ENCODE measurements at regions not wholly inside any gene's neighbourhood (a gene's known extent, or its start where the extent isn't known, plus 50 kb on each side); places are given as distances from the start of the nearest gene placed in this dataset.
A peak's percentile ranks its signal among the peaks of the same experiment; 100 is the strongest.

DNA sequence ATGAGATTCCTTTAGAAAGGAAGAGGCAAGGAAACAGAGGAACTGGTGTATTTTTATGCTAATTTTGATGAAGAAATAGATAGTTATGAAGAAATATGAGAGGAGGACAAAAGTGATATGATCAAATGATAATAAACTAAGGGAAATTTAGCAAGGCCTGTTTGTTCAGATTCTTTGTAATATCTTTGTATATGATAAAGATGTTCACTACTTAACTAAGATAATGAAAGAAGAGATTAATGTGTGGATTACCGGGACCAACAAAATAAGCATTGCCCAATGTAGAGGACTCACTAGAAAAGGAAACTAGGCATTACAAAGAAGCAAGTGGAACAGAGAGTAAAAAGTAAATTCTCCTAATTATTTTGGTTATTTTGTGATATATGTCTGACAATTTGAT is 99.0 kb upstream of the FIGN start:
- no peak for DNase-seq (ENCODE audit: low spot score)

DNA sequence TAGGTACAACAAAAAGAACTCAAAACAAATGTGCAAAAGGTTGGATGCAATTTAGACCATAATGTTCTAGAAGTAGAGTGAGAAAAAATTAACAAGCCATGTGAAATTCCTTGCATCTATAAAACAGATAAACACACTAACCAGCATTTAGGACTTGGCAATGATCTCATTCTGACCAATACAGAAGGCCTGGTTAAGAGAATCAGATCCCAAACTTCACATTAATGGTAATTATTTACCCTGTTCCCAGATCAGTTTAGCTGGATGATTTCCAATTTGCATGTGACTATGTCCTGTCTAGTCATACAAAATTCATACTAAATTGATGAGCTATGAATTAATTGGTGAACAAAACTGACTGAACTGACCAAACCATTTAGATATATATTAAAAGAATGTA is 98.4 kb upstream of the FIGN start:
- peak; percentile 76 for DNase-seq (ENCODE audit: low spot score)

DNA sequence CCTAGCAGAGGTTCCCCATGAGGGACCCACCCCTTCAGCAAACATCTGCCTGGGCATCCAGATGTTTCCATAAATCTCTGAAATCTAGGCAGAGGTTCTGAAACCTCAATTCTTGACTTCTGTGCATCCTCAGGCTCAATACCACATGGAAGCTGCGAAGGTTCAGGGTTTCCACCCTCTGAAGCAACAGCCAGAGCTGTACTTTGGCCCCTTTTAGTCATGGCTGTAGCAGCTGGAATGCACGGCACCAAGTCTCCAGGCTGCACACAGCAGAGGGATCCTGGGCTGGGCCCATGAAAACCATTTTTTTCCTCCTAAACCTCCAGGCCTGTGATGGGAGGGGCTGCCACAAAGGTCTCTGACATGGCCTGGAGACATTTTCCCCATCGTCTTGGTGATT is 93.0 kb upstream of the FIGN start:
- no peak for DNase-seq (ENCODE audit: low spot score)

DNA sequence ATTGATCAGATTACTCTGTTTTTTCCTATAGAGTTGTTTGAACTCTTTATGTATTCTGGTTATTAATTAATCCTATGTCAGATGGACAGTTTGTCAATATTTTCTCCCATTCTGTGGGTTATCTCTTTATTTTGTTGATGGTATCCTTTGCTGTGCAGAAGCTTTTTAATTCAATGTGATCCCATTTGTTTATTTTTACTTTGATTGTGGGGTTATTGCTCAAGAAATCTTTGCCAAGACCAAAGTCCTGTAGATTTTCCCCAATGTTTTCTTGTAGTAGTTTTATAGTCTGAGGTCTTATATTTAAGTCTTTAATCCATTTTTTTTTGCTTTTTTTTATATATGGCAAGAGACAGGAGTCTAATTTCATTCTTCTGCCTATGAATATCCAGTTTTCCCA is 86.2 kb upstream of the FIGN start:
- DNase-seq (ENCODE audit: low spot score), result no peak

DNA sequence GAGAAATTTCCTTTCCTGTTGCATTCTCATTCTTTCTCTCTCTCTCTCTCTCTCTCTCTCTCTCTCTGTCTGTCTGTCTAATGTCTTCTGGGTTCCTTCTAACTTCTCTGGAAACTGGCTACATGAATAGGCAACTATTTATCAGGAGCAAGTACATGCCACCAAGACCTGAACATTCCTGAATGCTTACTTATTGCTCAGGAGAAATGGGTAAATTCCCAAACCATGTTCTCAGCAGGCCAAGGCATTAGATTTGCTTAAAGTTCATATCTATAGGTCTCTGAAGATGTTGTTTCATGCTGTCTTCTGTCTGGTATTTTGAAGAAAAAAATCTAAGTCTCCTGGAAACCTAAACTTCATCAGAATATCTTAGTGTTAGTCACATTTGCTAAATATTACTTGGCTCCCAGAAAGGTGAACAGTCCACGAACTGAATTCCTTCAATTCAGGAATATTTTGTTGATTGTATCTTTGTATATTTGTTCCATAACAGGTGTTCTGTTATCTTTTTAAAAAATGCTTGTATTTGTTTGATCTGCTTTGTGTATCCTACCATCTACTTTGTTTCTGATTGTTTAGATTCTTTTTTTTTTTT is 77.2 kb upstream of the FIGN start:
- DNase-seq (ENCODE audit: low spot score), result peak; percentile 85

DNA sequence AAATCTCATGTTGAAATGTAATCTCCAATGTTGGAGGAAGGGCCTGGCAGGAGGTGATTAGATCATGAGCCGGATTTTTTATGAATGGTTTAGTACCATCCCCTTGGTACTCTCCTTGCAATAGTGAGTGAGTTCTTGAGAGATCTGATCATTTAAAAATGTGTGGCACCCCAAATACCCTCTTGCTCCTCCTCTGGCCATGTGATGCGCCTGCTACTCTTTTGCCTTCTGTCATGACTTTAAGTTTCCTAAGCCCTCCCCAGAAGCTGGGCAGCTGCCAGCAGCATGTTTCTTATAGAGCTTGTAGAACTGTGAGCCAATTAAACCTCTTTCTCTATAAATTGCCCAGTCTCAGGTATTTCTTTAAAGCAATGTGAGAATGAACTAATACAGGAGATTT is 72.6 kb upstream of the FIGN start:
- no peak for DNase-seq (ENCODE audit: low spot score)

DNA sequence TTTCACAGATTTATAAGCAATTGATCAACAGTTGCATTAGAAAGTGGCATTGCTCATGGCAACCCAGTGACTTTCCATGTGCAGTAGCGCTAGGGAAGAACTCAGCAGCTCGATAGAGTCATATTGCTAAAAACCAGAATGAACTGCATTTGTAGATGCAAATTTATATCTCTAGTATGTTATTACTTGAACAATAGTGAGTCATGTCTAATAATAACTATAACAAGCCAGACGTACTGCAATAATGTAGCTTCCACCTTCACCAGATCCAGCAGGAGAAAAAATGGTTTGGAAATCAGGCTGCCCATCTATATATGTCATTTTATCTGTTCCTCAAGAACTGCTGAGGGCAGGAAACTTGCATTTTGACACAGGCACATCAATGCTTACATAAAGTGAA is 66.5 kb upstream of the FIGN start:
- DNase-seq (ENCODE audit: low spot score), result no peak

DNA sequence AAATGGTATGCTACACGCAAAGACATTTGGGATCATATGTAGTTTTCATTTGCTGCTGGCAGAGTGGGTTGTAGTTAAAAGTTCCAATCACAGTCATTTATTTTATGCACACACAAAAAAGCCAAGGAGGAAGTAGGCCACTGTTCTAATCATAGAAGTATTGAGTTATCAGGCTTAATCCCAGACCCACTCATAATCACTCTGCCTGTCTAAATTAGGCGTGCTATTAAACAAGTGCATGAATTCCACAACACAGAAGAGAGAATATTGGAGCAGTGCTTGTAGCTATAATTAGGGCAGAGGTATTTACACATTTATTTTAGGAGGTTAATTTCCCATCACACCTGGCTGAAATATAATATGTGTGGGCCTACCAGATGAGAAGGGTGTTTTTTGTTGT is 65.7 kb upstream of the FIGN start:
- DNase-seq (ENCODE audit: low spot score), result no peak

DNA sequence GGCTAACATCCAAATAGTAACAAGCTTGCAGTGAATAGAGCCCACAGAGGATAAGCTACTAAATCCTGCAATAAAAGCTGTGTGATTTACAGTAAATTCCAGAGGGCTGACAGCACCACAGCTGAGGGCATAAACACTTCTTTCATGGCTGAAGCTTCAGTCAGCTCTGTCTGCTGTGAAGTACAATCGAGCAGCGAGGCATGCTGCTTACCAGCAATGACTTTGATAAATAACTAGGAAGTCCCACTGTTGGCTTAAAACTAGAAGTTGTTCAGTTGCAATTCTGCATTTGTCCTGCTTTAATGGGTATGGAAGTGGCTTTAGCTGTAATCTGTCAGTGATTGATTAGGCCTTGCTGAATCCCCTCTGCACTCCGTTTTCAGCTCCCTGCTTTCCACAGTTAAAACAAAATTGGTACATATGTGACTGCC is 65.2 kb upstream of the FIGN start:
- peak; percentile 73 for DNase-seq (ENCODE audit: low spot score)

DNA sequence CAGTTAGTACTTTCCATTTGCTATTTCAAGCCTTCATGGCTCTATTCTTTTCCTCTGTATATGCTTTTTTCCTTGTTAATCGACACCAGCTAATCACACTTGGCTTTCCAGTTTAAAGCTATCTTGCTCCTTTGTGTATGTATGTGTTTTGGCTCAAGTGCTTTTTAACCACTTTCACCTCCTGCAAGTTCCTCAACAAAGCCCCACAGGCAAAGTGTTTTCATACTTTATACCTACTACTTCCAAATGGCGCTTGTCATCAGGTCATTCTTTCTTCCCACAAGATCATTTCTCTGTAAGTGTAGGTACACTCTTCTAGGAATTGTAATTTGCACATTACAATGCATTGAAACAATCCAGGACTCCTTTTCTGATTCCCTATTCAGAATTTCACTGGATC is 64.0 kb upstream of the FIGN start:
- no peak for DNase-seq (ENCODE audit: low spot score)

DNA sequence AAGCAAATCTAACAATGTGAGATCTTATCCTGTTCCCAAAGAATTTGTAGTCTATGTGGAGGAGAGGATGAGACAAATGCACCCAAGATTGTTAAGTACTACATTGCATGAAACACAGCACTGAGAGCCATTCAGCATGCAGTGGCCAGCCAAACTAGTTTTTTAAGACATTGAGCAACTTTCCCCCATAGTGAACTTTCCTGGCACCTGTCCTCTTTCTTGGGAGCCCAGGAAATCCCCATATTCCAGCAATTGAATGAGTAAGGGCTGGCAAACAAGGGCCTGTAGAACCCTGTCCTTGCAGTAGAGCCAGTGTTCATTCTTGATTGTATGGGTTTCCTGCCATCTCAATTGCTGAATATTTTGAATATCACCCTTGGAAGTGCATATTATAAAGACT is 58.8 kb upstream of the FIGN start:
- DNase-seq (ENCODE audit: low spot score), result peak; percentile 67
